ENCODE measurements at regions not wholly inside any gene's neighbourhood (a gene's known extent, or its start where the extent isn't known, plus 50 kb on each side); places are given as distances from the start of the nearest gene placed in this dataset.

GRCh38 chr20:19071446-19071725 is 141.1 kb upstream of the SLC24A3 start:
- TF ChIP-seq, protein P1, sequence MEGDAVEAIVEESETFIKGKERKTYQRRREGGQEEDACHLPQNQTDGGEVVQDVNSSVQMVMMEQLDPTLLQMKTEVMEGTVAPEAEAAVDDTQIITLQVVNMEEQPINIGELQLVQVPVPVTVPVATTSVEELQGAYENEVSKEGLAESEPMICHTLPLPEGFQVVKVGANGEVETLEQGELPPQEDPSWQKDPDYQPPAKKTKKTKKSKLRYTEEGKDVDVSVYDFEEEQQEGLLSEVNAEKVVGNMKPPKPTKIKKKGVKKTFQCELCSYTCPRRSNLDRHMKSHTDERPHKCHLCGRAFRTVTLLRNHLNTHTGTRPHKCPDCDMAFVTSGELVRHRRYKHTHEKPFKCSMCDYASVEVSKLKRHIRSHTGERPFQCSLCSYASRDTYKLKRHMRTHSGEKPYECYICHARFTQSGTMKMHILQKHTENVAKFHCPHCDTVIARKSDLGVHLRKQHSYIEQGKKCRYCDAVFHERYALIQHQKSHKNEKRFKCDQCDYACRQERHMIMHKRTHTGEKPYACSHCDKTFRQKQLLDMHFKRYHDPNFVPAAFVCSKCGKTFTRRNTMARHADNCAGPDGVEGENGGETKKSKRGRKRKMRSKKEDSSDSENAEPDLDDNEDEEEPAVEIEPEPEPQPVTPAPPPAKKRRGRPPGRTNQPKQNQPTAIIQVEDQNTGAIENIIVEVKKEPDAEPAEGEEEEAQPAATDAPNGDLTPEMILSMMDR (conservative IDR thresholded peaks at IDR 0.05; ENCODE audit: low read length): no peak
- TF ChIP-seq EZH2phosphoT487 (IDR thresholded peaks at IDR 0.05; ENCODE audit: borderline replicate concordance): no peak

Measured in Loucy (cell line).